GM19438 (cell line): ENCODE measurements at regions not wholly inside any gene's neighbourhood (a gene's known extent, or its start where the extent isn't known, plus 50 kb on each side); places are given as distances from the start of the nearest gene placed in this dataset.

Experiments used
- ATAC-seq: cut with Tn5 transposase; IDR thresholded peaks from one replicate; pipeline ENCODE4 v1.9.1; 2021; ENCODE audit warnings: low read depth; ENCODE audit not compliant: unreplicated experiment

GRCh38 chr5:35478856-35479682, 138.6 kb upstream of the SPEF2 start:
- no peak for ATAC-seq

- ATAC-seq: no peak
Observed at GRCh38 chr5:35477911-35478310, 139.8 kb upstream of the SPEF2 start.

- no peak for ATAC-seq
Observed at GRCh38 chr5:35477321-35477720, 140.3 kb upstream of the SPEF2 start.

GRCh38 chr5:35476797-35477196, 140.9 kb upstream of the SPEF2 start:
- ATAC-seq: no peak

GRCh38 chr5:35476036-35476435, 141.6 kb upstream of the SPEF2 start:
- no peak for ATAC-seq

- no peak for ATAC-seq
Observed at GRCh38 chr5:35473589-35473988, 144.1 kb upstream of the SPEF2 start.

GRCh38 chr5:35470866-35471265, 146.8 kb upstream of the SPEF2 start:
- no peak for ATAC-seq

DNA sequence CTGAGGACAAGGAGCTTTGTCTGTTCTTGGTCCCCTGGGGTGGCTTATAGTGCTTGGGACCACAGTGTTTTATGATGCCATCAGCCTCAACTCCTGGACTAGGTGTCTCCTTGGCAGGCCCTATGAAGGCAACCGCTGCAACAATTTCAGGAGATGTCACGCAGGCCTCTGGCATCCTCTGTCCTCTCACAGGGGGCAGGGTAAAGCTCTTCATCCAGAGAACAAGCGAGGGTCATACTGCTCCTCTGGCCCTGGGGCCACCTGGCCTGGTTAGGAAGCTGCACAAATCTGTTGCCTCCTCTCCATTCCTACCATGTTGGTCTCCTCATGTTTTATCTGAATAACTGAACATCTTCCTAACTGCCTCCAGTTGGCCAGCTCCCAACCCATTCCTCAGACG, 148.9 kb upstream of the SPEF2 start:
- no peak for ATAC-seq

- no peak for ATAC-seq
Observed at GRCh38 chr5:35466746-35467145, 150.9 kb upstream of the SPEF2 start.

- ATAC-seq: no peak
Observed at GRCh38 chr5:35464757-35465156, 152.9 kb upstream of the SPEF2 start.

GRCh38 chr5:35461530-35461929, 156.1 kb upstream of the SPEF2 start:
- ATAC-seq: no peak

DNA sequence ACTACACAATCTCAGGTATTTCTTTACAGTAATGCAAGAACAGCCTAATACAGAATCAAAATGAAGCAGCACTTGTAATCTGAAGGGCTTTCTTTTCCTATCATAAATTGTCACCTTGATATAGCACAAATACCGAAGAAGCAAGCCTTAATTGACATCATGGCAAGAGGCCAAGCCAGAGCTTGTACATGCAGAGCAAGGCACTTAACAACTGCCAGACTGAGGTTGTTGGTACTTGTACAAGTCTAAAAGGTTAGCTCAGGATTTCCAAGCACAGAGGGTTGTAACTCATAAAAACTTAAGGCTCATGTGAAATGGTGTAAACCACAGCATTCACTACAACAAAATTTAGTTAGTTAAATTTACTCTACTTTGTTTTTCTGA, 158.8 kb upstream of the SPEF2 start:
- ATAC-seq: no peak

GRCh38 chr5:35457912-35458823, 159.5 kb upstream of the SPEF2 start:
- no peak for ATAC-seq

DNA sequence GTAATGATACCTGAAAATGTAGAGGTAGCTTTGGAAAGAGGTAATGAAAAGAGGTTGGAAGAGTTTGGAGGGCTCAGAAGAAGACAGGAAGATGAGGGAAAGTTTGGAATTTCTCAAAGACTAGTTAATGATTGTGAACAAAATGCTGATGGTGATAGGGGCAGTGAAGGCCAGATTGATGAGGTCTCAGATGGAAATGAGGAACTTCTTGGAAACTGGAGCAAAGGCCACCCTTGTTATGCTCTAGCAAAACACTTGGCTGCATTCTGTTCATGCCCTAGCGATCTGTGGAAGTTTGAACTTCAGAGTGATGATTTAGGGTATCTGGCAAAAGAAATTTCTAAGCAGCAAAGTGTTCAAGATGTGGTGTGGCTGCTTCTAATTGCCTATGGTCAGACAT, 161.2 kb upstream of the SPEF2 start:
- no peak for ATAC-seq

- ATAC-seq: no peak
Observed at GRCh38 chr5:35454011-35454525, 163.6 kb upstream of the SPEF2 start.

DNA sequence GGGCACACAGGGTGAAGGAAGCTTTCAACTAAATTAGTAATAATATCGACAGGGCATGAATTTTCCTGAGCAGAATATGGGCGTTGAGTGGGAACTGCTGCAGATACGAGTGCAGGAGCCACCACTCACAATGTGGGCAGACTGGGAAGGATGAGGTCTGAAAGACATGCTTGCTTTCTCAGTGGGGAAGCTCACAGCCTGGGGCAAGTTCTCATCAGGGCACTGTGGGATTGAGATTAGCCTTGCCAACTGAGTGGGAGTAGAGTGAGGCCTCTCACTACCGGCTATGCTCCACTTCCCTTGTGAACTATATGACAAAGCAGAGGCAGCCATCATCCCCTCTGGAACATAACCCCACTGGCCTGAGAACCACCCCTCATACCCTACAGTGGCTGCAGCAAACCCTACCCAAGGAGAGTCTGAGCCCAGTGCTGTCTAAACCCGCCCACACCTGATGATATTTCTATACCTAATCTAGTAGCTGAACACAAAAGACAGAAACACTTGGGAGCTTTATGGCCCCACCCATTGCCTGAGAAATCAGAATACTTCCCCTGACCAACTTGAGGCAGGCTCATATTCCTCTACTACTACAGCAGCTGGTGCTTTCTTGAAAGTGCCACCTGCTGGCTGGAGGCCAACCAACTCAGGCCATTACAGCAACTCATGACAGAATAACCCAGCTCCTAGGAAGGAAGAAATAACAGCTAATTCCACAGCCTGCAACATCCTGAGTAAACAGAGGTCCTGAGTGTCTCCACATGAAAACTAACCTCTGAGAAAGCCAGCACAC, 173.7 kb upstream of the SPEF2 start:
- ATAC-seq: no peak

DNA sequence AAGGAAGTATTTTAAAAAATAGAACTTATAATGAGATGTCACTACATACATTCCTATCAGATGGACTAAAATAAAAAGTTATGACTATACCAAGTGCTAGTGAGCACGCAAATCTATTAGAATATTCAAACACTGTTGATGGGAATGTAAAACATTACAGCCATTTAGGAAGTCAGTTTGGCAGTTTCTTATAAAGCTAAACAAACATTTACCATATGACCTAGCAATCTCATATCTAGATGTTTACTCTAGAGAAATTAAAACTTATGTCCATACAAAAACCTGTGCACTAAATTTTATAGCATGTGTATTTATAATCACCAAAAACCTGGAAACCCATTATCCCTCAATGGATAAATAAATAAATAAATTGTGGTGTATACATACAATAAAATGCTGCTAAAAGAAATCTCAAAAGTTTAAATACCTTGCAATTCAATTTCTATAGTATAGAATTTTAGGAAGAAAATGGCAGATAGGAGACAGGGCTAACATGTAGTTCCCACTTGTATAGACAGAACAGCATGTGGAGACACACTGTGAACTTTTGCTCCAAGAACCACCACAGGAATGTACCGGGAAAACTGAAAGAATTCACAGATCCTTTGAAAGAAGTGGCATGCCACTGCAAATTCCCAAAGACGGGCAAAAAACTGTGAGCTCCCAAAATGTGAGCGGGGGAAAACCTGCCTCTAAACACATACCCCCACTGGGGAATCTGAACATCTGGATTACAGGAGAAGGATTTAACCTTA, 174.6 kb upstream of the SPEF2 start:
- ATAC-seq: no peak

GRCh38 chr5:35440409-35440808, 177.3 kb upstream of the SPEF2 start:
- ATAC-seq: no peak

- no peak for ATAC-seq
Observed at GRCh38 chr5:35438786-35439185, 178.9 kb upstream of the SPEF2 start.

DNA sequence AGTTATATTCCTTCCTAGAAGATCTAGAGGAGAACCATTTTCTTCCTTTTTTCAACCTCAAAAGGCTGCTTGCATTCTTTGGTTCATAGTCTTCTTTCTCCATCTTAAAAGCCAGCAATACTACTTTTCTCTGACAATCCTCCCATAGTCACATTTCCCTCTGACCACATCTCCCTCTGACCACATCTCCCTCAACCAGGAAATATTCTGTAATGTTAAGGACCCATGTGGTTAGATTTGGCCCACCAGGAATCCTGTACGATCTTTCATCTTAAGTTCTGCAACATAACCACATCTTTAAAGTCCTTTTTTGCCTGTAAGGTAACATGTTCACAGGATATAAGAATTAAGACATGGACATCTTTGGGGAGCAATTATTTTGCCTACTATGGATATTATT, 179.4 kb upstream of the SPEF2 start:
- ATAC-seq: no peak
